Activated CD4-positive, alpha-beta T cell treated with anti-CD3 and anti-CD28 coated beads, Interleukin-2, Interleukin-4, amounts not matched to agents 100 ng/mL and 50 ng/mL, durations not matched to agents 16 hours and 8 hours (primary cell): ENCODE measurements at regions not wholly inside any gene's neighbourhood (a gene's known extent, or its start where the extent isn't known, plus 50 kb on each side); places are given as distances from the start of the nearest gene placed in this dataset.

Experiments used
- DNase-seq: peaks from one replicate; pipeline ENCODE4 v3.0.0-alpha.2; 2020; ENCODE audit warnings: low spot score

DNA sequence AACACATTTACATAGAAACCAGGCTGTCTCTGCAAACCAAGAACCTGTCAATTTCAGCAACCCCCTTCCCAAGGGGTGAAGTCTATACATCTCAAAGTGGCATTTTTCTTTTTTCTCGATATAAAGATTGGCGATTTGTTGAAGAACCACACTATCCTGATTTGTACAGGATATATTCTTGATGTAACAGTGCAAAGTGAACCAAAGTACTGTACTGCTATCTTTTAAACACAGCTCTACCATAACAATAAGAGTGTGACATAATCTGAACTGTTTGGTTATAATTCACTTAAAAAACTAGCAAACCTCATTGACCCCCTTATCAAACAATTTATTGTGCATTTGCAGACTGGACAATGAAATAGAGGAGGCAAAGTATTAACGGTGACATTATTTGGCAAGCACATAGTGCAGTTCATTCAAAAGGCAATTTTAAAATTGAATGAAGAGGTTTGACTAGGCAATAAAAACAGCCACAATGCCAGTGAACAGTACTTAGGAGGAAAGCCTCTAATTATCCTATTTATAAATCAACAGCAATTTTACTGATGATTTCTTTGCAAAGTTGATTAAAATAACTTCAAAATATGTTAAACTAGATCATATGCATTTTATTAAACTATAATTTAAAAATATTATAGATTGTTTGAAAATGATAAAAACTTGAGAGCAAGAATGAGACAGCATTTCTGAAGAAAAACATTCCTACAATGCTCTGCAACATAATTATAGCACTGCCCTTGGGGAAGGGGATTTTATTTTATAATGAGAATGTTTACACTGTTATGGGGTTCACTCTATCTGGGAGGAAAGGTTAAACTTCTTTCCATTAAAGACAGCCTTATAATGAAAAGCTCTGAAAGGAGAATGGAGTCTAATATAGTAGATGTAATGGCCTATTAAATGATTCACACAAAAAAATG, 440.9 kb downstream of the ZEB2 start:
- DNase-seq, result no peak

DNA sequence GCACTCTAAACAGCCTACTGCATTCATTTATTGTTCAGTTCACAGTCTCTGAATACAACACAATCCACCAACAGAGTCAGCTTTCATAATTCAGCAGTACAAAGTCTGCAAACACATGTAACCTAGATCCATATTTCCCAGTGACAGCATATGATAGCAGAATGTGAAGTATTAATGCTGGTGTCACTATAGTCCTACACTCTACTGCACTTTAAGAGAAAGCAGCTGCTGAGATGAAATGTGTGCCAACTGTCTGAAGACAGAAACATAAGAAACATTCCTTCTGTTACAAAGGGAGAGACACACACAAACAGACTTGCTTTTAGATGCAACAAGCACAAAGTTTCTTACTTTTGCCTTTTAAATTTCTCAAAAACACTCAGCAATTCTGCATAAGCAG, 441.8 kb downstream of the ZEB2 start:
- no peak for DNase-seq

DNA sequence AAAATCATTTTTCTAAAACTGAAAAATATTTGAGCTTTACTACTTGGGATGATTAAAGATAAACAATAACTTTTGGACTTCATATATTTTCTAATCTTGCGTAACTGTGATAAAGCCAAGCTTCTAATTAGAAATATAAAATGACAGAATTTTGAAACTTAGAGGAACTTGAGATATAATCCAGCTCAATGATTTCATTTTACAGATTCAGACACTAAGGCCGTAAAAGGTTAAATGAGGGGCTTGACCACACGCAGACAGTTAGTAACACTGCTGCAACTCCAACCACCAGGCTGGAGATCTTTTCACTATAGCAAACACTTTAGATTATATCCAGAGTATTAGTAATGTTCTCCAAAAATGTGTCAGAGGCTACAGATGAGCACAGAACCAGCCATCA, 445.5 kb downstream of the ZEB2 start:
- DNase-seq, result no peak

DNA sequence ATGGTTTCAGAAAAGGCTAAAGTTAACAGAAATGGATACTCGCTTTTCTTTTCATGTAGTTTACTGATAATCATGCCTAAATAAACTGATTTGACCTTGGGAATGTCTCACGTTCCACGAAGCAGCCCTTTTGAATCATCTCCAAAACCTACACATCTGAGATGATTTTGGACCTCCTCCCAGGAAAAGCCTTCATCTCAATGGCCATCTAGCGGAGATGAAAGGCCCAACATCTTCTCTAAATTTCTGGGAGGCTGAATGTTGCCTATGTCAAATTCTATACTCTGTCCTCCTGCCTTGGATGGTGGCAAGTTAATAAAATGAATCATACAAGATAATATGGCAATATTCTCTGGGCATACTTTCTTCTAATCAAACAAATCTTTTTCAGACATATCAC, 448.5 kb downstream of the ZEB2 start:
- DNase-seq, result no peak

GRCh38 chr2:144067506-144067905, 452.4 kb downstream of the ZEB2 start:
- DNase-seq, result no peak

DNA sequence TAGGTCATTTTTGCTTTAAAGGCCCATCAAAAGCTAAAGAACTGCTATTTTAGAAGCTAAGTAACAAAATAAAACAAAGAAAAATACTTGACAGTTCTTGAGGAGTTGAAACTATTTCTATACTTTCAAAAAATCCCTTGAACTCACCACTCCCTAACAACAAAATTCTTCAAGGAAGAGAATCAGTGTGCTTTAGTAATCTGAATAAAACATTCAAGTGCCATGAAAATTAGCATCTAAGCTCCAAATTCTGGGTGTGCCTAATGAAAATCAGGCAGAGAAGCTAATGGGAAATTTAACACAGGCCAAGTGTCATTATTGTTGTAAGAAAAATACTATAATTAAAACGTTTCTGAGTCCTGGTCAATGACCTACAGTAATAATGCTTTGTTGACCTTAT, 456.3 kb downstream of the ZEB2 start:
- no peak for DNase-seq

DNA sequence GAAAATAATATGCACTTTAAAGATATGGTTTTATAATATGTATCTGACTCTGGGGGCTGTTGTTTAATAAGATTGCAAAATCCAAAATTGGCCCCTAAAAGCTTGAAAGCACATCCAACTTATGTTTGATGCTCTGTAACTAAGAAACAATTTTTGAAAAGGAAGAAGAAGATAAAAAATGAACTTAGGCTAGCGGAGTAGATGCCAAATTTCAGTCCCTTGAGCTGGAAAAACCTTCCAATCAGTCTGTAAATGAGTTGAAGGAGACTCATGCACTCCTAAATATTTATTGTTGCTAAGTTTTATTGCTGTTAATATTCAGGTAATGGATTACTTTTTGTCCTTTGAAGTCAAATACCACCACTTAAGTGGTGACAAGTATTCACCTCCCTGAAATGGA, 465.0 kb downstream of the ZEB2 start:
- DNase-seq, result no peak

GRCh38 chr2:144052083-144052482, 467.8 kb downstream of the ZEB2 start:
- no peak for DNase-seq

GRCh38 chr2:144049137-144049536, 470.8 kb downstream of the ZEB2 start:
- DNase-seq, result no peak

DNA sequence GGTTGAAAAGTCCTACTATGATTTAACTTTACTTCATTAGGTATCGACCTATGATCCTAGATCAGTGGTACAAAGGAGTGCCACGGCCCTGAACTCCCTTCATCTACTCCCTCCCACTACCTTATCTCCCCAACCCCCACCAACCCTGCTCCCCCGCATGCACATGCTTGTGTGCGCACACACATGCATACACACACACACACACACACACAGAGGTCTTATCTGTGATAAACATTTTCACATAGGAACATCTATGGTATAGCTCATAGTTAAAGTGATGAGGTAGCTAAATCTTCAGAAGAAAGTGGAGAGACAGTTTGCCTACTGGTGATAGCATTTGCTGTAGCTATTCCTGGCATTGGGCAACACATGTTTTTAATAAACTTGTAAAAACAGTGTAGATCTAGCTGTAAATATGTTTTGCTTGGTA, 471.3 kb downstream of the ZEB2 start:
- no peak for DNase-seq

DNA sequence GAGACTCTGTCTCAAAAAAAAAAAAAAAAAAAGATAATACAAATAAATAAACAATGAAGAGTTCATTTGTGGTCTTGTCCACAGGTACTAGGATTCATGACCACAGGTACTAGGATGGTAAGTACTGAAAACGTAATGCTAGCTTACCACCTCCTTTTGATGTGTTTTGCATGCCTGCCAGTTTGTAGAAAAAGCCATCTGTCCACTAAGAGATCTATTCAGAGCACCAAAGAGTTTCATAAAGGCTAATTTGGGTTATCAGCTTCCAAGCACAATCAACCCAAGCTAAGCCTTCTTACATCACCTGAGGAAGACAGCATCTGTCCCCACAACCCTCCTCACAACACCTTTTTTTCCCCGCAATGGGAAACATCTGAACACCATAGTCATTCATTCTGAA, 477.2 kb downstream of the ZEB2 start:
- DNase-seq, result no peak

GRCh38 chr2:144041612-144042011, 478.3 kb downstream of the ZEB2 start:
- no peak for DNase-seq

DNA sequence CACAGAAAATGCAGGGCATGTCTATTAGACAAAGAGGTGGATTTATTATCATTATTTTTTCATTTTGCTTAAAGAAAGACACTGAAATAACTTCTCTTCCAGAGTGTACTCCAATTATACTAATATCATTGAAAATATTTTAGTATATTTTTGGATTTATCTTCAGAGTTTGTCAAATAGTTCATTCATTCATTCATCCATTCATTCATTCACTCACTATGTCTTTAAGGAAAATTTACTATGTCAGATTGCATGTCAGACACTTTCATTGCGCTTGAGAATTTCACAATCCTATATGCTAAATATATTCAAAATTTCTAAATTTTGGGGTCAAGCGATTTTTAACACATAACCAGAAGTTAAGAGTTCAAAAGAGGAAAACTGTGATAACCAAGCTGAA, 479.1 kb downstream of the ZEB2 start:
- no peak for DNase-seq

- no peak for DNase-seq
Observed at GRCh38 chr2:144032566-144032965, 487.4 kb downstream of the ZEB2 start.

GRCh38 chr2:144030791-144031190, 489.1 kb downstream of the ZEB2 start:
- DNase-seq, result no peak

DNA sequence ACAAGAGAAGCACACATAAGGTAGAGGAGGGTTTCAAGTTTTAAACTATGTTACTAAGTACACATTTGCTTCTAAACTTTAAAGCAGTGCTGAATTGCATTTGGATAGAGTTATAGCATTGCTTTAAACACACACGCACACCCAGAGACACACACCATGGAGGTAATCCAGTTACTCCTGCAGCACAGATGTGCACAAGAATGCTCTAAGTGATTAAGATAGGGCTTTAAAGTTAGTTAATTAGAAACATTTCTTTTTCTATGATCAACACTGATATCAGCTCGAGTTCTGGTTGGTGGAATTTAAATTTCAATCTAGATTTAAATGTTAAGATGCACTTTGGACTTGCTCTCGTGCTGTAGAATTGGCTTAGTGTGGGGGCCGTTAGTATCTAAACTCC, 492.3 kb downstream of the ZEB2 start:
- DNase-seq, result no peak

DNA sequence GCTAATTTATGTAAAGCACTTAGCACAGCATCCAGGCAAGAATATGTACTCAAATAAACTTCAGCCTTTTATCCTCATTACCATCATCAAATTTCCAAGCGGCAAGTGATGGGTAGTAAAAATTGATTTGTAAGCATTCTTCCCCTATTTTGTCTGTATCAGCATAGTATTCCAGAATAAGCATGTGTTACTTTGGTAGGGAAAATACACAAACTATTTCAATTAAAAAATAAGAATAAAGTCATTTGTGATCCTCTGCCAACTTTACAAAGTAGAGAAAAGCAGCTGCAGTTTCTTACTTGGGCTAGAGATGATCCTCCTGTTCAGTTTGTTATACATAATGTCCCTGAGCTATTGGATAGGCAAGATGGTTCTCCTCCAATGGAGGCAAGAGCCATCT, 493.2 kb downstream of the ZEB2 start:
- no peak for DNase-seq

GRCh38 chr2:144020047-144020446, 499.9 kb downstream of the ZEB2 start:
- DNase-seq, result no peak

- no peak for DNase-seq
Observed at GRCh38 chr2:144015655-144016245, 504.2 kb downstream of the ZEB2 start.

- DNase-seq, result no peak
Observed at GRCh38 chr2:144015036-144015435, 504.9 kb downstream of the ZEB2 start.

DNA sequence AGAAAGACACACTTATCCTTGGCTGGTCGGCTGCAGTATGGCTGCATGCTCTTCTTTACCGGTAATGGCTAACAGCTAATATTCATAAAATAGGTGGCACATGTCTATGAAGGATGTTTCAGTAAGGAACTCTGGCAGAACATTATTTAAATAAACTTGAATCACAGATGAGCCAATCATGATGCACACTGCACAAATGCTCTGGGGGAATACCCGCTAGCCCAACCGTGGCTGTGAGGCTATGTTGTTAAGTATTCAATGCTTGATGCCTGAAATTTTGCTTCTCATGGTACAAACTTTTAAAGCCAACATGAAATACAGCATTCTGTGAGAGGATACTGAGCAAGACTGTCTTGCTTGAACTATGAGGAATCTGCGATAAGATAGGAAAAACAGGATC, 505.8 kb downstream of the ZEB2 start:
- DNase-seq, result no peak

DNA sequence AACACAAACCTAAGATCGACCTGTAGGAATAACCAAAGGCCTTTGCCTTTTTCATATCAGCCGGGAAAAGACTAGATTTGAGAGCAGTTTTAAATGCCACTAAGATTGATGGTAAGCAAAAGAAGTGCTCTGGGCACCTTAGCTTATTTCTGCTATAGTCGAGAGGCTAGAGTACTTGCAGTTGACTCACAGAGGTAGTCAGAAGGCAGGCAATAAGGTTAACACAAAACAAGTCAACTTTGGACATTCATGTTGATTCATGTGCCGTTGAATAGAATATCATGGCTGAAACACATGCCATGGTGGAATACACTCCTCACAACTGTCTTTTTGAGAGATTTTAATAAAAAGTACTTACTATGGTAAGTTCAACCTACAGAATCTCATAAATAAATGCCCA, 507.6 kb downstream of the ZEB2 start:
- DNase-seq, result no peak

GRCh38 chr2:144011553-144011952, 508.4 kb downstream of the ZEB2 start:
- DNase-seq, result no peak

GRCh38 chr2:144011098-144011497, 508.8 kb downstream of the ZEB2 start:
- no peak for DNase-seq
